ENCODE measurements at regions not wholly inside any gene's neighbourhood (a gene's known extent, or its start where the extent isn't known, plus 50 kb on each side); places are given as distances from the start of the nearest gene placed in this dataset.

DNA sequence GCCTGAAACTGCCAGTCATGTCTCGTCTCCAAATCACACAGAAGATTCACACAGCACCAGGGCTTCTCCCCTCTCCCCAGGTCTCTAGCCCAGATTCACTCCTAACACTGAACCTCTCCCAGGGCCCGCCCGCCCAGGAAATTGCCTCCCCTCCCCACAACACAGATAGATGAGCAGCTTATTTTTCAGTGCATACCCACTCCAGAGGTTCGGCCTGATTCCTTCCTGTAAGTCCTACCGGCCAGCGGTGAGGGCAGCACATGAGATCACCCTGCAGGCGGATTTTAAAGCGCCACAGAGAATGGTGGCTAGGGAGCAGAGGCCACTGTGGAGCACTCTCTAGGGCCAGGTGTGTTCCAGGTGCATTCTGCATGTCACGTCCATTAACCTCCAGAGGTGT is 301.8 kb downstream of the IRF8 start:
- Histone ChIP-seq H3K36me3 (no peaks in the 10 kb centered on the region), H3K4me3 (no peak overlapping the region), H3K27ac (no peak overlapping the region), H3K9me3 (no peaks in the 10 kb centered on the region), H3K27me3 (peaks cover 0 to 71% of the 10 kb centered on the region in 2 donors), H3K4me1 (no peaks in the 10 kb centered on the region)
- WGBS, 2 donors = 60 to 61% methylated on average over 9 of the region's 9 CpGs
- DNase-seq (ENCODE audit: low spot score in 2 of 2) = no peak
- no peak for TF ChIP-seq POLR2A (IDR thresholded peaks at IDR 0.05)
- no peak for TF ChIP-seq CTCF (IDR thresholded peaks at IDR 0.05)
- no peak for TF ChIP-seq EP300 (IDR thresholded peaks at IDR 0.05)

GRCh38 chr16:86201746-86202145 is 302.8 kb downstream of the IRF8 start:
- Histone ChIP-seq H3K9me3 (no peaks in the 10 kb centered on the region), H3K27ac (no peak overlapping the region), H3K36me3 (no peaks in the 10 kb centered on the region), H3K4me1 (no peaks in the 10 kb centered on the region), H3K27me3 (peaks cover 0 to 61% of the 10 kb centered on the region in 2 donors), H3K4me3 (no peak overlapping the region)
- no peak for TF ChIP-seq CTCF (IDR thresholded peaks at IDR 0.05)
- TF ChIP-seq EP300 (IDR thresholded peaks at IDR 0.05) = no peak
- TF ChIP-seq POLR2A (IDR thresholded peaks at IDR 0.05) = no peak
- DNase-seq (ENCODE audit: low spot score in 2 of 2) = no peak
- 41 to 63% methylated on average over 10 of the region's 10 CpGs for WGBS, 2 donors

DNA sequence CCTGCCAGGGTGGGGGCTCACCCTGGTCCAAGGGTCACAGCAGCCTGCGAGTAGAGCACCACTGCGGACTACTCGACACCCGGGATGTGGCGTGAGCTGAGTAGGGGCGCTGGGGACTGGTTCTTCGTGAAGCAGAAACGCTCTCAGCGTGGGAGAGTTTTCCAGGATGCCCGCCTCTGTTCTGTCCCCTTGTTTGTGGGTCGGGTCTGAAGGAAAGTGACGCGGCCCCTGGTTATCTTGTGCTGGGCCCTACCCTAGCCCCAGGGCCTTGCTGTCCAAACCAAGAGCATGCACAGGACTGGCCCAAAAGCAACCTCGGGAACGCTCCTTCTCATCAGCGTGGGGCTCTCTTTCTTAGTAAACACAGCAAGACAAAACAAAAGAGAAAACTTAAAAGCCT is 303.3 kb downstream of the IRF8 start:
- no peak for DNase-seq (ENCODE audit: low spot score in 2 of 2)

DNA sequence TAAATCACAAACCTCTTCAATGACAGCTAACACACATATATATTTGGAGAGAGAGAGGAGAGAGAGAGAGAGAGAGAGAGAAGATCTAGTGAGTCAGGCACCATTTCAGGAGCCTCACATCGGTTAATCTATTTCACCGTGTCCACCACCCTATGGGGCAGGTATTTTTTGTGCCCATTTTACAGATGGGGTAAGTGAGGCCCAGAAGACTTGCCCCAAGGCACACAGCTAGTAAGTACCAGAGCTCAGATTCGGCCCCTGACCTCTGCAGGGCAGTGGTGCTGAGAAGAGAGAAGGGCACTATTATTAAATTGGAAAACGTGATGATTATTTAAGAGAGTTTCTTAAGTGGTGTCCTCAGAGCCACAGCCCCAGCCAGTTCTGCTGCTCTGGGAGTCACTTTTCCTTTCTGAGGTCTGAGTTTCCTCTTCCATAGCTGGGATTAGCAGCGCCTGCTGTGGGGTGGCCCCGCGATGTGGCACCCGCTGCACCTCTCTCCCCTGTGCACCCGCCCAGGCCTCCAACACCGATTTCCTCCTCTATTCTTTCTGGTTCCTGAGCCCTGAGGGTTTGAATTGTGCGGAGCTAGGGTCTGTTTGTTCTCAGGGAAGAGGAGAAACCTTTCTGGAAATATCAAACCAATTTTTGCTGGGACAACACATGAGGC is 303.9 kb downstream of the IRF8 start:
- Histone ChIP-seq H3K9me3 (no peaks in the 10 kb centered on the region), H3K27me3 (peaks cover 0 to 55% of the 10 kb centered on the region in 2 donors), H3K4me3 (no peak overlapping the region), H3K36me3 (no peaks in the 10 kb centered on the region), H3K4me1 (no peaks in the 10 kb centered on the region), H3K27ac (no peak overlapping the region)
- TF ChIP-seq POLR2A (IDR thresholded peaks at IDR 0.05) = no peak
- TF ChIP-seq EP300 (IDR thresholded peaks at IDR 0.05) = no peak
- no peak for TF ChIP-seq CTCF (IDR thresholded peaks at IDR 0.05)
- 76 to 85% methylated on average over 11 of the region's 11 CpGs for WGBS, 2 donors
- DNase-seq (ENCODE audit: low spot score in 2 of 2) = no peak

More for the DNA sequence above, 303.3 kb downstream of the IRF8 start:
- no peak overlapping the region for H3K27ac ChIP-seq
- peaks cover 0 to 56% of the 10 kb centered on the region in 2 donors for H3K27me3 ChIP-seq
- no peaks in the 10 kb centered on the region for H3K4me1 ChIP-seq
- TF ChIP-seq EP300 (IDR thresholded peaks at IDR 0.05) = no peak
- TF ChIP-seq POLR2A (IDR thresholded peaks at IDR 0.05) = no peak
- no peak for TF ChIP-seq CTCF (IDR thresholded peaks at IDR 0.05)
- H3K36me3 ChIP-seq = no peaks in the 10 kb centered on the region
- H3K9me3 ChIP-seq = no peaks in the 10 kb centered on the region
- H3K4me3 ChIP-seq = no peak overlapping the region
- 71 to 78% methylated on average over 15 of the region's 16 CpGs for WGBS, 2 donors

- 80% methylated on average over 19 of the region's 19 CpGs for WGBS, 2 donors
- Histone ChIP-seq H3K4me3 (no peak overlapping the region), H3K27ac (no peak overlapping the region), H3K9me3 (no peaks in the 10 kb centered on the region), H3K27me3 (peaks cover 0 to 47% of the 10 kb centered on the region in 2 donors), H3K36me3 (no peaks in the 10 kb centered on the region), H3K4me1 (no peaks in the 10 kb centered on the region)
- TF ChIP-seq CTCF (IDR thresholded peaks at IDR 0.05) = no peak
- no peak for TF ChIP-seq POLR2A (IDR thresholded peaks at IDR 0.05)
- no peak for DNase-seq (ENCODE audit: low spot score in 2 of 2)
These were observed 304.8 kb downstream of the IRF8 start for GRCh38 chr16:86203557-86204275.

Data from tibial nerve (tissue), 4 donors.